H1 (cell line): ENCODE measurements at regions not wholly inside any gene's neighbourhood (a gene's known extent, or its start where the extent isn't known, plus 50 kb on each side); places are given as distances from the start of the nearest gene placed in this dataset.

Experiments used
- CTCF ChIA-PET: fragments of 300-600 bp; sonication (Branson Sonifier 250); formaldehyde crosslinking; loops from one replicate; lab custom pipeline; 2021; ENCODE audit not compliant: partially characterized antibody; lab: Charles Lee
- POLR2A ChIA-PET: fragments of 300-600 bp; sonication (Branson Sonifier 250); formaldehyde crosslinking; loops from one replicate; lab custom pipeline; 2021; ENCODE audit warnings: inconsistent platforms; ENCODE audit not compliant: partially characterized antibody; lab: Charles Lee
- DNase-seq, 2 experiments: peaks; one replicate each; pipeline versions ENCODE4 v3.0.0 to v3.0.0-alpha.2; 2010 to 2022; ENCODE audit warnings: low spot score in 2 of 2, low read depth in 1 of 2, mixed read lengths in 1 of 2
- FAIRE-seq: peaks from 2 replicates; lab custom pipeline; 2011; peaks lifted over from hg19 to GRCh38; lab: Jason Lieb, UNC
- H2AFZ ChIP-seq: 2 replicates; pipeline ENCODE4 v1.8.1; 2012; ENCODE audit warnings: low read length, inconsistent platforms
- H2AK5ac ChIP-seq: 2 replicates; pipeline ENCODE4 v1.6.1; 2013; ENCODE audit warnings: low read depth, low read length
- H2BK120ac ChIP-seq: replicated peaks from 2 replicates; pipeline ENCODE3; 2013; ENCODE audit warnings: low read depth, low read length, inconsistent platforms
- H2BK12ac ChIP-seq: 2 replicates; pipeline ENCODE4 v1.6.1; 2013; ENCODE audit warnings: low read depth, low read length
- H2BK15ac ChIP-seq: 2 replicates; pipeline ENCODE4 v1.6.1; 2013; ENCODE audit warnings: low read length
- H2BK20ac ChIP-seq: 2 replicates; pipeline ENCODE4 v1.6.1; 2013; ENCODE audit warnings: low read length
- H2BK5ac ChIP-seq: 2 replicates; pipeline ENCODE4 v1.6.1; 2013; ENCODE audit warnings: low read depth, low read length
- H3K14ac ChIP-seq: 2 replicates; pipeline ENCODE4 v1.6.1; 2013; ENCODE audit warnings: inconsistent platforms; ENCODE audit not compliant: insufficient read length
- H3K18ac ChIP-seq: 2 replicates; pipeline ENCODE4 v1.6.1; 2013; ENCODE audit warnings: low read length; ENCODE audit errors: extremely low read depth
- H3K23ac ChIP-seq: 2 replicates; pipeline ENCODE4 v1.6.1; 2013; ENCODE audit warnings: inconsistent platforms; ENCODE audit not compliant: insufficient read length
- H3K23me2 ChIP-seq: 2 replicates; pipeline ENCODE4 v1.6.1; 2013; ENCODE audit warnings: low read depth, low read length
- H3K27ac ChIP-seq: 2 replicates; pipeline ENCODE4 v1.6.1; 2011; ENCODE audit warnings: low read depth, low read length, inconsistent platforms
- H3K27me3 ChIP-seq, 4 experiments: replicated peaks in 1 of 4; 1 replicate in 1 of 4; 2 replicates in 3 of 4; pipeline versions ENCODE4 v1.6.1 to v1.8.1; 2011 to 2013; ENCODE audit warnings: low read length in 3 of 4, mild to moderate bottlenecking in 3 of 4, inconsistent platforms in 2 of 4, mixed read lengths in 2 of 4, moderate library complexity in 1 of 4; ENCODE audit not compliant: control insufficient read depth in 3 of 4, insufficient read depth in 3 of 4; ENCODE audit errors: extremely low read depth in 1 of 4
- H3K36me3 ChIP-seq, 4 experiments: 2 replicates each; pipeline versions ENCODE4 v1.6.1 to v1.8.1; 2011 to 2013; ENCODE audit warnings: mild to moderate bottlenecking in 4 of 4, low read length in 3 of 4, moderate library complexity in 2 of 4, control low read depth in 1 of 4, inconsistent platforms in 1 of 4; ENCODE audit not compliant: insufficient read depth in 4 of 4, control insufficient read depth in 2 of 4
- H3K4ac ChIP-seq: replicated peaks from 2 replicates; pipeline ENCODE3; 2013; ENCODE audit warnings: low read length, low read depth, mixed read lengths, inconsistent platforms; ENCODE audit not compliant: insufficient read length
- H3K4me1 ChIP-seq, 4 experiments: replicated peaks in 1 of 4; 1 replicate in 1 of 4; 2 replicates in 3 of 4; pipeline versions ENCODE4 v1.6.1 to v1.8.1; 2011 to 2013; ENCODE audit warnings: low read length in 3 of 4, inconsistent platforms in 2 of 4, mixed read lengths in 1 of 4; ENCODE audit not compliant: insufficient read depth in 4 of 4, control insufficient read depth in 3 of 4
- H3K4me2 ChIP-seq, 2 experiments: 2 replicates each; pipeline versions ENCODE4 v1.6.1 to v1.8.1; 2011 to 2013; ENCODE audit warnings: low read depth in 2 of 2, low read length in 2 of 2, control low read depth in 1 of 2, inconsistent platforms in 1 of 2, mild to moderate bottlenecking in 1 of 2; ENCODE audit not compliant: insufficient read depth in 1 of 2
- H3K4me3 ChIP-seq, 4 experiments: fragments of 200-600, 300-600 bp in 1 of 4; sonication (generic), shearing (Covaris generic), sonication (Bioruptor Twin) in 1 of 4; 2 replicates each; pipeline versions ENCODE4 v1.5.1 to v1.8.1; 2011 to 2016; ENCODE audit warnings: low read length in 4 of 4, low read depth in 3 of 4, control low read depth in 2 of 4, inconsistent platforms in 2 of 4, mild to moderate bottlenecking in 2 of 4, mixed read lengths in 1 of 4, moderate library complexity in 1 of 4; ENCODE audit not compliant: insufficient read depth in 2 of 4; ENCODE audit errors: extremely low read depth in 1 of 4
- H3K56ac ChIP-seq: replicated peaks from 2 replicates; pipeline ENCODE3; 2013; ENCODE audit warnings: low read depth, mild to moderate bottlenecking, mixed read lengths, low read length, inconsistent platforms; ENCODE audit not compliant: insufficient read length
- H3K79me1 ChIP-seq: 2 replicates; pipeline ENCODE4 v1.6.1; 2013; ENCODE audit warnings: low read depth, low read length, control low read depth
- H3K79me2 ChIP-seq, 2 experiments: 2 replicates each; pipeline versions ENCODE4 v1.6.1 to v1.8.1; 2012 to 2013; ENCODE audit warnings: low read length in 2 of 2, mild to moderate bottlenecking in 2 of 2, inconsistent platforms in 1 of 2; ENCODE audit not compliant: insufficient read depth in 2 of 2, control insufficient read depth in 1 of 2
- H3K9ac ChIP-seq, 4 experiments: replicated peaks in 1 of 4; 1 replicate in 1 of 4; 2 replicates in 3 of 4; pipeline versions ENCODE4 v1.6.1 to v1.8.1; 2011 to 2013; ENCODE audit warnings: low read depth in 3 of 4, low read length in 3 of 4, control low read depth in 2 of 4, mild to moderate bottlenecking in 2 of 4, moderate library complexity in 2 of 4, inconsistent platforms in 1 of 4; ENCODE audit errors: extremely low read depth in 1 of 4
- H3K9me3 ChIP-seq, 2 experiments: 2 replicates each; pipeline versions ENCODE4 v1.6.1 to v1.8.1; 2012 to 2013; ENCODE audit warnings: mild to moderate bottlenecking in 2 of 2, moderate library complexity in 2 of 2, control low read depth in 1 of 2, inconsistent platforms in 1 of 2, low read depth in 1 of 2, low read length in 1 of 2, mixed read lengths in 1 of 2; ENCODE audit not compliant: insufficient read depth in 2 of 2
- H4K20me1 ChIP-seq, 2 experiments: replicated peaks in 1 of 2; 2 replicates each; pipeline versions ENCODE3 to v1.8.1; 2011 to 2013; ENCODE audit warnings: inconsistent platforms in 2 of 2, low read length in 2 of 2, mild to moderate bottlenecking in 1 of 2; ENCODE audit not compliant: insufficient read depth in 2 of 2, control insufficient read depth in 1 of 2
- H4K5ac ChIP-seq: 2 replicates; pipeline ENCODE4 v1.6.1; 2013; ENCODE audit warnings: low read length, low read depth, mixed read lengths, inconsistent platforms; ENCODE audit not compliant: insufficient read length
- H4K8ac ChIP-seq: 2 replicates; pipeline ENCODE4 v1.8.0; 2013; ENCODE audit warnings: mild to moderate bottlenecking, moderate library complexity, low read length, inconsistent platforms; ENCODE audit not compliant: insufficient read depth; ENCODE audit errors: extremely low read depth
- H4K91ac ChIP-seq: replicated peaks from 2 replicates; pipeline ENCODE3; 2013; ENCODE audit warnings: low read length, mixed read lengths, inconsistent platforms; ENCODE audit not compliant: insufficient read length
- CHD1 ChIP-seq: IDR thresholded peaks from 2 replicates; pipeline ENCODE4 v1.6.1; 2012; ENCODE audit warnings: low read depth, low read length, improper control_type of control experiment
- GABPA ChIP-seq: IDR thresholded peaks from 2 replicates; pipeline ENCODE4 v1.6.1; 2011; ENCODE audit warnings: mild to moderate bottlenecking, low read length, moderate library complexity, borderline replicate concordance; ENCODE audit not compliant: insufficient read depth
- PHF8 ChIP-seq: fragments of 200-600 bp; sonication (generic); conservative IDR thresholded peaks from 2 replicates; pipeline ENCODE4 v1.7.1; 2012; ENCODE audit warnings: low read depth, mild to moderate bottlenecking, inconsistent platforms, low read length, moderate library complexity
- SRF ChIP-seq: IDR thresholded peaks from 2 replicates; pipeline ENCODE4 v1.6.1; 2011; ENCODE audit warnings: mild to moderate bottlenecking, low read depth, low read length, moderate library complexity
- TF ChIP-seq, protein P1 (sequence below): IDR thresholded peaks from 2 replicates; pipeline ENCODE4 v1.6.1; 2012; ENCODE audit warnings: inconsistent platforms

DNA sequence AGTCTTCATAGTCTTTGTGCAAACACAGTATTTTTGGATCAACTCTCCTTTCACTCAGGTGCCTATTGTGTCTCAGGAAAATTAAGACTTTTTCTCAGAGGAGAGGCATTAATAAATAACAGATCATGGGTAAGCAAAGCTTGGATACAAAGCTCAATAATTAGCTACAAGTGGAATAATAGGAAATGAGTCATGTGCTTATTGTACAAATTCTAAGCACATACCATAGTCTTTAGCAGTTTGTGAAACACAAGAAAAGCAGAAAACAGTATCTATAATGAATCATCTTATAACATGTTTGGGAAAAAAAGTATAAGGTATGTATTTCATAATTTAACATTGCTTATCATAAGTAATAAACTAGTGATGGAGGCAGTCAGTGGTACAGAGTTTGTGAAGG lies 477.0 kb downstream of the CDH10 start:
- no peak overlapping the region for H2BK5ac ChIP-seq
- H3K4me1 ChIP-seq = no peaks in the 10 kb centered on the region
- no peaks in the 10 kb centered on the region for H3K79me1 ChIP-seq
- no peaks in the 10 kb centered on the region for H3K79me2 ChIP-seq
- H3K23ac ChIP-seq = no peak overlapping the region
- no peak overlapping the region for H3K56ac ChIP-seq
- H2BK20ac ChIP-seq = no peak overlapping the region
- no peak overlapping the region for H3K9ac ChIP-seq
- no peaks in the 10 kb centered on the region for H3K36me3 ChIP-seq
- no peak overlapping the region for H2AK5ac ChIP-seq
- no peak overlapping the region for H4K5ac ChIP-seq
- TF ChIP-seq SRF = no peak
- no peak for TF ChIP-seq GABPA
- no peak for TF ChIP-seq PHF8
- no peak for TF ChIP-seq CHD1
- TF ChIP-seq, protein P1, sequence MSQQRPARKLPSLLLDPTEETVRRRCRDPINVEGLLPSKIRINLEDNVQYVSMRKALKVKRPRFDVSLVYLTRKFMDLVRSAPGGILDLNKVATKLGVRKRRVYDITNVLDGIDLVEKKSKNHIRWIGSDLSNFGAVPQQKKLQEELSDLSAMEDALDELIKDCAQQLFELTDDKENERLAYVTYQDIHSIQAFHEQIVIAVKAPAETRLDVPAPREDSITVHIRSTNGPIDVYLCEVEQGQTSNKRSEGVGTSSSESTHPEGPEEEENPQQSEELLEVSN = no peak
- TF ChIP-seq, all 59 proteins: peak for 0
- POLR2A ChIA-PET = no interaction called here
- Histone ChIP-seq H3K18ac (no peak overlapping the region), H3K9me3 (no peaks in the 10 kb centered on the region), H3K27me3 (no peaks in the 10 kb centered on the region), H4K20me1 (no peaks in the 10 kb centered on the region), H2BK120ac (no peak overlapping the region), H3K23me2 (no peaks in the 10 kb centered on the region), H3K4me2 (no peak overlapping the region), H2BK12ac (no peak overlapping the region), H3K27ac (no peak overlapping the region), H4K91ac (no peak overlapping the region), H3K4ac (no peak overlapping the region), H2AFZ (no peak overlapping the region), H3K14ac (no peak overlapping the region), H2BK15ac (no peak overlapping the region), H3K4me3 (no peak overlapping the region), H4K8ac (no peak overlapping the region)
- FAIRE-seq = no peak
- CTCF ChIA-PET = no interaction called here
- DNase-seq = no peak
